Left ventricle myocardium inferior (tissue), 1 donor: ENCODE measurements at regions not wholly inside any gene's neighbourhood (a gene's known extent, or its start where the extent isn't known, plus 50 kb on each side); places are given as distances from the start of the nearest gene placed in this dataset.

Experiments
- DNase-seq: peaks from one replicate; pipeline ENCODE4 v3.0.0-alpha.2; 2020
- H3K27ac ChIP-seq: fragments of 200-600 bp; replicated peaks from 2 replicates; pipeline ENCODE4 v1.8.0; 2021
- H3K27me3 ChIP-seq: fragments of 200-600 bp; 2 replicates; pipeline ENCODE4 v1.8.0; 2021; ENCODE audit warnings: low read depth
- H3K36me3 ChIP-seq: fragments of 200-600 bp; 2 replicates; pipeline ENCODE4 v1.8.0; 2021
- H3K4me1 ChIP-seq: fragments of 200-600 bp; 2 replicates; pipeline ENCODE4 v1.8.0; 2021
- H3K4me3 ChIP-seq: fragments of 200-600 bp; 2 replicates; pipeline ENCODE4 v1.8.0; 2021; ENCODE audit warnings: mild to moderate bottlenecking, moderate library complexity
- H3K9me3 ChIP-seq: fragments of 200-600 bp; replicated peaks from 2 replicates; pipeline ENCODE4 v1.8.0; 2021
- CTCF ChIP-seq: fragments of 200-600 bp; IDR thresholded peaks from 2 replicates; pipeline ENCODE4 v1.8.0; 2021; ENCODE audit warnings: antibody characterized with exemption, mild to moderate bottlenecking, borderline replicate concordance
- intact Hi-C: fragments of 100-400 bp; cut with micrococcal nuclease; formaldehyde crosslinking; loops from one replicate; pipeline ENCODE4 v1.11.0; 2022
- donor health status: DM: no; HTN: yes; CAD: no; lungs with severe emphysema.

GRCh38 chr1:36643371-36644270 is 160.9 kb upstream of the CSF3R start:
- H3K4me1 ChIP-seq, result no peaks in the 10 kb centered on the region
- no peak overlapping the region for H3K27ac ChIP-seq
- intact Hi-C loops, result no loop called here
- no peak overlapping the region for H3K4me3 ChIP-seq
- DNase-seq, result no peak
- no peaks in the 10 kb centered on the region for H3K36me3 ChIP-seq
- no peaks in the 10 kb centered on the region for H3K9me3 ChIP-seq
- H3K27me3 ChIP-seq, result peaks cover 75% of the 10 kb centered on the region
- TF ChIP-seq CTCF, result no peak

DNA sequence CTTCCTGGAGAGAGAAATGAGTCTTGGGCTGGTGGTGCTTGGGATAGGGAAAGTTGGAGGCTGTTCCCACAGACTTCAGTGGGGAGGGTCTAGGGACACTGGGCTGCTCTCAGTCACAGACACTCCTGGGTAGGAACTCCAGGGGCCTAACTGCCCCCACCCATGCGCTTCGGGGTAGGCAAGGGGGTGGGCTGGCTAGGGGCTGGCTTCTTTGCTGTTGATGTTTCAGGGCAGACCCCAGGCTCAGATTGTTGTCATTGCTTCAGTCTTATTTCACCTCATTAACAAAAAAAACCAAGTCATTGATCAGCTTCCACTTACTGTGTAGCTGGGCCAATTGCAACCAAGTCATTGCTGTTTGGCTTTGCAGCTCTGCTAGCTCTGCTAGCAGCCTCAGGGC is 160.1 kb upstream of the CSF3R start:
- Histone ChIP-seq H3K36me3 (no peaks in the 10 kb centered on the region), H3K27ac (no peak overlapping the region), H3K9me3 (no peaks in the 10 kb centered on the region), H3K27me3 (peaks cover 74% of the 10 kb centered on the region), H3K4me3 (no peak overlapping the region), H3K4me1 (no peaks in the 10 kb centered on the region)
- TF ChIP-seq CTCF, result no peak
- intact Hi-C loops, result no loop called here
- no peak for DNase-seq

GRCh38 chr1:36641776-36642175 is 159.1 kb upstream of the CSF3R start:
- intact Hi-C loops, result no loop called here
- no peaks in the 10 kb centered on the region for H3K4me1 ChIP-seq
- H3K9me3 ChIP-seq, result no peaks in the 10 kb centered on the region
- no peak for DNase-seq
- TF ChIP-seq CTCF, result no peak
- no peaks in the 10 kb centered on the region for H3K36me3 ChIP-seq
- H3K4me3 ChIP-seq, result no peak overlapping the region
- H3K27me3 ChIP-seq, result peaks cover 74% of the 10 kb centered on the region
- H3K27ac ChIP-seq, result no peak overlapping the region

- H3K27ac ChIP-seq, result no peak overlapping the region
- no peak overlapping the region for H3K4me3 ChIP-seq
- intact Hi-C loops, result no loop called here
- no peaks in the 10 kb centered on the region for H3K36me3 ChIP-seq
- peaks cover 69% of the 10 kb centered on the region for H3K27me3 ChIP-seq
- DNase-seq, result no peak
- no peaks in the 10 kb centered on the region for H3K9me3 ChIP-seq
- no peaks in the 10 kb centered on the region for H3K4me1 ChIP-seq
- TF ChIP-seq CTCF, result no peak
These were observed 156.7 kb upstream of the CSF3R start for GRCh38 chr1:36639461-36639860.

GRCh38 chr1:36638268-36638667 is 155.6 kb upstream of the CSF3R start:
- H3K27ac ChIP-seq, result no peak overlapping the region
- peaks cover 67% of the 10 kb centered on the region for H3K27me3 ChIP-seq
- no peak for DNase-seq
- no peaks in the 10 kb centered on the region for H3K4me1 ChIP-seq
- no peak overlapping the region for H3K4me3 ChIP-seq
- TF ChIP-seq CTCF, result no peak
- intact Hi-C loops, result no loop called here
- no peaks in the 10 kb centered on the region for H3K36me3 ChIP-seq
- no peaks in the 10 kb centered on the region for H3K9me3 ChIP-seq
